GM12878 (cell line): ENCODE measurements at regions not wholly inside any gene's neighbourhood (a gene's known extent, or its start where the extent isn't known, plus 50 kb on each side); places are given as distances from the start of the nearest gene placed in this dataset.

Experiments
- ATAC-seq: fragments of 200-7000 bp; cut with Tn5 transposase; 3 replicates; pipeline ENCODE4 v1.9.1; 2020; ENCODE audit warnings: mild to moderate bottlenecking, moderate library complexity
- BruUV-seq: library from RNA; stranded (reverse); fragments of 400-500 nt; replicated peaks from 2 replicates; lab custom pipeline; 2021; lab: Mats Ljungman, UMichigan
- CTCF ChIA-PET: fragments of 300-600 bp; sonication (Branson Sonifier 250); formaldehyde crosslinking; extraction: SDS; loops from one replicate; lab custom pipeline; 2021; ENCODE audit warnings: inconsistent platforms; lab: Yijun Ruan, JAX
- POLR2A ChIA-PET: fragments of 350-600 bp; formaldehyde crosslinking; extraction: SDS; loops from one replicate; lab custom pipeline; 2021; ENCODE audit warnings: inconsistent platforms; lab: Charles Lee
- RAD21 ChIA-PET: fragments of 300-600 bp; sonication (Branson Sonifier 250); formaldehyde crosslinking; loops from one replicate; lab custom pipeline; 2023; ENCODE audit warnings: antibody characterized with exemption; ENCODE audit not compliant: unreplicated experiment; lab: Charles Lee
- SMC1A ChIA-PET: fragments of 300-600 bp; sonication (Branson Sonifier 250); formaldehyde crosslinking; loops from one replicate; lab custom pipeline; 2023; ENCODE audit not compliant: unreplicated experiment, uncharacterized antibody; lab: Charles Lee
- DNase-seq: peaks from one replicate; pipeline ENCODE4 v3.0.0-alpha.2; 2011; ENCODE audit warnings: low read depth, low spot score
- FAIRE-seq: peaks from 3 replicates; lab custom pipeline; 2011; peaks lifted over from hg19 to GRCh38; lab: Jason Lieb, UNC
- H2AFZ ChIP-seq: 2 replicates; pipeline ENCODE4 v1.6.0; 2011; ENCODE audit warnings: low read depth, low read length, control low read depth; ENCODE audit not compliant: control insufficient read depth
- H3K27ac ChIP-seq: 2 replicates; pipeline ENCODE4 v1.5.1; 2011; ENCODE audit warnings: control low read depth; ENCODE audit not compliant: control insufficient read depth, insufficient read depth
- H3K27me3 ChIP-seq, 2 experiments: replicated peaks in 1 of 2; 2 replicates each; pipeline versions ENCODE4 v1.6.0 to v1.6.1; 2011; ENCODE audit warnings: low read length in 1 of 2; ENCODE audit not compliant: control insufficient read depth in 2 of 2, insufficient read depth in 2 of 2
- H3K36me3 ChIP-seq, 2 experiments: 2 replicates each; pipeline ENCODE4 v1.5.1; 2011; ENCODE audit warnings: low read length in 1 of 2; ENCODE audit not compliant: control insufficient read depth in 2 of 2, insufficient read depth in 2 of 2
- H3K4me1 ChIP-seq: 2 replicates; pipeline ENCODE4 v1.6.1; 2011; ENCODE audit warnings: mild to moderate bottlenecking, low read length, moderate library complexity, mixed read lengths; ENCODE audit not compliant: control insufficient read depth, insufficient read depth
- H3K4me2 ChIP-seq: 2 replicates; pipeline ENCODE4 v1.6.0; 2011; ENCODE audit warnings: control low read depth; ENCODE audit not compliant: control insufficient read depth, insufficient read depth
- H3K4me3 ChIP-seq: fragments of 200-600 bp; sonication (generic); 2 replicates; pipeline ENCODE4 v1.5.1; 2016
- H3K79me2 ChIP-seq: 2 replicates; pipeline ENCODE4 v1.6.0; 2011; ENCODE audit warnings: low read length; ENCODE audit not compliant: control insufficient read depth, insufficient read depth
- H3K9ac ChIP-seq: 2 replicates; pipeline ENCODE4 v1.8.0; 2011; ENCODE audit warnings: low read length, control low read depth, mixed read lengths; ENCODE audit not compliant: control insufficient read depth, insufficient read depth
- H3K9me3 ChIP-seq: replicated peaks from 3 replicates; pipeline ENCODE4 v1.5.1; 2011; ENCODE audit warnings: mild to moderate bottlenecking, low read length; ENCODE audit not compliant: control insufficient read depth, insufficient read depth
- H4K20me1 ChIP-seq: 2 replicates; pipeline ENCODE4 v1.6.0; 2011; ENCODE audit not compliant: control insufficient read depth, insufficient read depth
- ATF7 ChIP-seq: fragments of 450-650 bp; IDR thresholded peaks from 2 replicates; pipeline ENCODE4 v1.6.1; 2016; ENCODE audit warnings: low read depth, mild to moderate bottlenecking
- CUX1 ChIP-seq: IDR thresholded peaks from 2 replicates; pipeline ENCODE4 v1.6.1; 2012; ENCODE audit warnings: improper control_type of control experiment, low read depth, low read length; ENCODE audit not compliant: insufficient replicate concordance
- IRF5 ChIP-seq: fragments of 450-650 bp; IDR thresholded peaks from 2 replicates; pipeline ENCODE4 v1.6.1; 2017; ENCODE audit warnings: borderline replicate concordance
- NRF1 ChIP-seq: conservative IDR thresholded peaks from 2 replicates; pipeline ENCODE4 v1.6.1; 2011; ENCODE audit warnings: mild to moderate bottlenecking, low read depth, low read length, improper control_type of control experiment
- TBL1XR1 ChIP-seq: IDR thresholded peaks from 2 replicates; pipeline ENCODE4 v1.6.1; 2012; ENCODE audit warnings: low read depth, low read length, improper control_type of control experiment
- ZNF592 ChIP-seq: fragments of 450-650 bp; IDR thresholded peaks from 2 replicates; pipeline ENCODE4 v1.6.1; 2017; ENCODE audit warnings: mild to moderate bottlenecking, moderate library complexity
- ZZZ3 ChIP-seq: IDR thresholded peaks from 2 replicates; pipeline ENCODE4 v1.6.1; 2011; ENCODE audit warnings: low read depth; ENCODE audit not compliant: control insufficient read depth, insufficient read length
- WGBS: methylation state at CpG from one replicate; pipeline ENCODE4 v1.1.6; 2016; ENCODE audit warnings: low lambda C conversion rate; ENCODE audit not compliant: insufficient replicate concordance, insufficient coverage; ENCODE audit errors: missing lambda C conversion rate; 5-methylcytosine and 5-hydroxymethylcytosine counted together
- in situ Hi-C: fragments of 300-500 bp; cut with MboI; formaldehyde crosslinking; loops from 9 replicates; pipeline ENCODE4 v1.14.3; 2018; ENCODE audit warnings: mixed read lengths
- intact Hi-C: fragments of 100-400 bp; cut with micrococcal nuclease; formaldehyde crosslinking; loops from one replicate; pipeline ENCODE4 v1.14.2; 2022; ENCODE audit not compliant: unreplicated experiment

- TF ChIP-seq ZNF592, result no peak
These were observed 298.6 kb upstream of the AJAP1 start (continued) for GRCh38 chr1:4355839-4356238.

- H3K27ac ChIP-seq, result no peak overlapping the region
- TF ChIP-seq TBL1XR1 (no peak), ZZZ3 (no peak), CUX1 (no peak), NRF1 (no peak), ATF7 (no peak), IRF5 (no peak)
These were observed 291.9 kb upstream of the AJAP1 start for GRCh38 chr1:4362314-4363044.

More at GRCh38 chr1:4362314-4363044, 291.9 kb upstream of the AJAP1 start:
- H3K4me2 ChIP-seq, result no peak overlapping the region
- H3K36me3 ChIP-seq, result no peaks in the 10 kb centered on the region
- ChIA-PET POLR2A (no interaction called here), SMC1A (no interaction called here), RAD21 (no interaction called here), CTCF (no interaction called here)
- H3K4me1 ChIP-seq, result no peaks in the 10 kb centered on the region
- DNase-seq (no peak), FAIRE-seq (no peak), ATAC-seq (no peak)
- no peaks in the 10 kb centered on the region for H3K9me3 ChIP-seq
- WGBS, result 59% methylated on average over 22 of the region's 22 CpGs
- H3K4me3 ChIP-seq, result no peak overlapping the region
- intact Hi-C loops (no loop called here), in situ Hi-C loops (no loop called here)
- BruUV-seq, result no TSS peak
- no peak overlapping the region for H2AFZ ChIP-seq
- no peaks in the 10 kb centered on the region for H3K79me2 ChIP-seq
- H3K27me3 ChIP-seq, result no peaks in the 10 kb centered on the region
- H3K9ac ChIP-seq, result no peak overlapping the region
- H4K20me1 ChIP-seq, result no peaks in the 10 kb centered on the region
